ENCODE measurements at regions not wholly inside any gene's neighbourhood (a gene's known extent, or its start where the extent isn't known, plus 50 kb on each side); places are given as distances from the start of the nearest gene placed in this dataset.
A peak's percentile ranks its signal among the peaks of the same experiment; 100 is the strongest.
"Not testable (repeated sequence)": the region's sequence is repeated elsewhere in the genome, so short reads cannot be mapped to it uniquely, and the experiment has no call there.

GRCh38 chr6:30810813-30811339 is 66.5 kb upstream of the IER3 start:
- no peak for DNase-seq (ENCODE audit: low read depth in 1 of 2, low spot score in 1 of 2)
- H3K4me3 ChIP-seq (replicated peaks; ENCODE audit: insufficient read depth, low read length): no peak overlapping the region
- TF ChIP-seq GABPA (IDR thresholded peaks at IDR 0.05; ENCODE audit: low read depth): no peak
- TF ChIP-seq, protein P1, sequence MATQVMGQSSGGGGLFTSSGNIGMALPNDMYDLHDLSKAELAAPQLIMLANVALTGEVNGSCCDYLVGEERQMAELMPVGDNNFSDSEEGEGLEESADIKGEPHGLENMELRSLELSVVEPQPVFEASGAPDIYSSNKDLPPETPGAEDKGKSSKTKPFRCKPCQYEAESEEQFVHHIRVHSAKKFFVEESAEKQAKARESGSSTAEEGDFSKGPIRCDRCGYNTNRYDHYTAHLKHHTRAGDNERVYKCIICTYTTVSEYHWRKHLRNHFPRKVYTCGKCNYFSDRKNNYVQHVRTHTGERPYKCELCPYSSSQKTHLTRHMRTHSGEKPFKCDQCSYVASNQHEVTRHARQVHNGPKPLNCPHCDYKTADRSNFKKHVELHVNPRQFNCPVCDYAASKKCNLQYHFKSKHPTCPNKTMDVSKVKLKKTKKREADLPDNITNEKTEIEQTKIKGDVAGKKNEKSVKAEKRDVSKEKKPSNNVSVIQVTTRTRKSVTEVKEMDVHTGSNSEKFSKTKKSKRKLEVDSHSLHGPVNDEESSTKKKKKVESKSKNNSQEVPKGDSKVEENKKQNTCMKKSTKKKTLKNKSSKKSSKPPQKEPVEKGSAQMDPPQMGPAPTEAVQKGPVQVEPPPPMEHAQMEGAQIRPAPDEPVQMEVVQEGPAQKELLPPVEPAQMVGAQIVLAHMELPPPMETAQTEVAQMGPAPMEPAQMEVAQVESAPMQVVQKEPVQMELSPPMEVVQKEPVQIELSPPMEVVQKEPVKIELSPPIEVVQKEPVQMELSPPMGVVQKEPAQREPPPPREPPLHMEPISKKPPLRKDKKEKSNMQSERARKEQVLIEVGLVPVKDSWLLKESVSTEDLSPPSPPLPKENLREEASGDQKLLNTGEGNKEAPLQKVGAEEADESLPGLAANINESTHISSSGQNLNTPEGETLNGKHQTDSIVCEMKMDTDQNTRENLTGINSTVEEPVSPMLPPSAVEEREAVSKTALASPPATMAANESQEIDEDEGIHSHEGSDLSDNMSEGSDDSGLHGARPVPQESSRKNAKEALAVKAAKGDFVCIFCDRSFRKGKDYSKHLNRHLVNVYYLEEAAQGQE (IDR thresholded peaks at IDR 0.05; ENCODE audit: insufficient replicate concordance, low read depth): peak; percentile 29
- no peaks in the 10 kb centered on the region for H3K27me3 ChIP-seq (ENCODE audit: insufficient read depth, poor library complexity, severe bottlenecking)
- no peak overlapping the region for H3K27ac ChIP-seq (replicated peaks)

DNA sequence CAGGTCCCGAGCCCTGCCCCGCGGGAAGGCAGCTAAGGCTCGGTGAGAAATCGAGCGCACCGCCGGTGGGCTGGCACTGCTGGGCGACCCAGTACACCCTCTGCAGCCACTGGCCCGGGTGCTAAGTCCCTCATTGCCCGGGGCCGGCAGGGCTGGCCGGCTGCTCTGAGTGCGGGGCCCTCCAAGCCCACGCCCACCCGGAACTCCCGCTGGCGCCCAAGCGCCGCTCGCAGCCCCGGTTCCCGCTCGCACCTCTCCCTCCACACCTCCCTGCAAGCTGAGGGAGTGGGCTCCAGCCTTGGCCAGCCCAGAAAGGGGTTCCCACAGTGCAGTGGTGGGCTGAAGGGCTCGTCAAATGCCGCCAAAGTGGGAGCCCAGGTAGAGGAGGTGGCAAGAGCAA is 63.2 kb upstream of the IER3 start:
- H3K4me3 ChIP-seq (replicated peaks; ENCODE audit: insufficient read depth, low read length); H3K27me3 ChIP-seq (ENCODE audit: insufficient read depth, poor library complexity, severe bottlenecking); DNase-seq (ENCODE audit: low read depth in 1 of 2, low spot score in 1 of 2); H3K27ac ChIP-seq (replicated peaks): not testable (repeated sequence)

GRCh38 chr6:30806581-30807183 is 62.3 kb upstream of the IER3 start:
- TF ChIP-seq POLR2AphosphoS5 (IDR thresholded peaks at IDR 0.05; ENCODE audit: low read depth) (no peak), GABPA (IDR thresholded peaks at IDR 0.05; ENCODE audit: low read depth) (no peak), SPI1 (IDR thresholded peaks at IDR 0.05; ENCODE audit: borderline replicate concordance, low read depth) (no peak)
- TF ChIP-seq, protein P1 (IDR thresholded peaks at IDR 0.05; ENCODE audit: insufficient replicate concordance, low read depth): no peak
- TF ChIP-seq, protein P2, sequence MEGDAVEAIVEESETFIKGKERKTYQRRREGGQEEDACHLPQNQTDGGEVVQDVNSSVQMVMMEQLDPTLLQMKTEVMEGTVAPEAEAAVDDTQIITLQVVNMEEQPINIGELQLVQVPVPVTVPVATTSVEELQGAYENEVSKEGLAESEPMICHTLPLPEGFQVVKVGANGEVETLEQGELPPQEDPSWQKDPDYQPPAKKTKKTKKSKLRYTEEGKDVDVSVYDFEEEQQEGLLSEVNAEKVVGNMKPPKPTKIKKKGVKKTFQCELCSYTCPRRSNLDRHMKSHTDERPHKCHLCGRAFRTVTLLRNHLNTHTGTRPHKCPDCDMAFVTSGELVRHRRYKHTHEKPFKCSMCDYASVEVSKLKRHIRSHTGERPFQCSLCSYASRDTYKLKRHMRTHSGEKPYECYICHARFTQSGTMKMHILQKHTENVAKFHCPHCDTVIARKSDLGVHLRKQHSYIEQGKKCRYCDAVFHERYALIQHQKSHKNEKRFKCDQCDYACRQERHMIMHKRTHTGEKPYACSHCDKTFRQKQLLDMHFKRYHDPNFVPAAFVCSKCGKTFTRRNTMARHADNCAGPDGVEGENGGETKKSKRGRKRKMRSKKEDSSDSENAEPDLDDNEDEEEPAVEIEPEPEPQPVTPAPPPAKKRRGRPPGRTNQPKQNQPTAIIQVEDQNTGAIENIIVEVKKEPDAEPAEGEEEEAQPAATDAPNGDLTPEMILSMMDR (IDR thresholded peaks at IDR 0.05; ENCODE audit: insufficient read depth, low read length): no peak
- Histone ChIP-seq H3K27me3 (ENCODE audit: insufficient read depth, poor library complexity, severe bottlenecking) (no peaks in the 10 kb centered on the region), H3K4me3 (replicated peaks; ENCODE audit: insufficient read depth, low read length) (no peak overlapping the region), H3K27ac (replicated peaks) (no peak overlapping the region)
- DNase-seq (ENCODE audit: low read depth in 1 of 2, low spot score in 1 of 2): no peak

DNA sequence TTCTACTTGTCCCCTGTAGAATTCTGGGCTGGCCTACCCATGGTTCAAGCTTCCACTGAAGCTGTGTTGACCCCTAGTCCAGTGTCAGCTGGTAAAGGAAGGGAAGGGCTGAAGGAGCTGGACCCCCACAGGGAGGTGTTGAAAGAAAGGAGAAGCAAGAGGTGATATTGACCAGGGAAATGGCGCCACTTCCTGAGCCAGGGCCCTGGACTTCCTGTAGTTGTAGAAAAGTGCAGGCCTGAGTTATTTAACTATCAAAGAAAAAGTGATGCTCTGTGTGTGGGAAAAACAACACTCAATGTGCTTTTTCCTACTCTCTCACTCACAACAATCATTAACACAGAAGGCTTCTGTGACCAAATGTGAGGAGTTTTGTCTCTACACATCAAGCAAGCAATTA is 60.0 kb upstream of the IER3 start:
- Histone ChIP-seq H3K27ac (replicated peaks) (peak overlapping the region; percentile 57), H3K27me3 (ENCODE audit: insufficient read depth, poor library complexity, severe bottlenecking) (no peaks in the 10 kb centered on the region), H3K4me3 (replicated peaks; ENCODE audit: insufficient read depth, low read length) (no peak overlapping the region)
- TF ChIP-seq POLR2AphosphoS5 (IDR thresholded peaks at IDR 0.05; ENCODE audit: low read depth): no peak
- TF ChIP-seq GABPA (IDR thresholded peaks at IDR 0.05; ENCODE audit: low read depth): peak; percentile 68
- DNase-seq (ENCODE audit: low read depth in 1 of 2, low spot score in 1 of 2): peak in 1 of 2 experiments; percentile 46

GRCh38 chr6:30802731-30803130 is 58.4 kb upstream of the IER3 start:
- no peak for DNase-seq (ENCODE audit: low read depth in 1 of 2, low spot score in 1 of 2)
- H3K27me3 ChIP-seq (ENCODE audit: insufficient read depth, poor library complexity, severe bottlenecking): no peaks in the 10 kb centered on the region
- TF ChIP-seq, protein P1 (IDR thresholded peaks at IDR 0.05; ENCODE audit: insufficient replicate concordance, low read depth): no peak
- TF ChIP-seq POLR2AphosphoS5 (IDR thresholded peaks at IDR 0.05; ENCODE audit: low read depth): no peak
- TF ChIP-seq SPI1 (IDR thresholded peaks at IDR 0.05; ENCODE audit: borderline replicate concordance, low read depth): no peak
- TF ChIP-seq GABPA (IDR thresholded peaks at IDR 0.05; ENCODE audit: low read depth): no peak
- TF ChIP-seq, protein P2 (IDR thresholded peaks at IDR 0.05; ENCODE audit: insufficient read depth, low read length): no peak
- H3K4me3 ChIP-seq (replicated peaks; ENCODE audit: insufficient read depth, low read length): no peak overlapping the region
- no peak overlapping the region for H3K27ac ChIP-seq (replicated peaks)
